ENCODE measurements at regions not wholly inside any gene's neighbourhood (a gene's known extent, or its start where the extent isn't known, plus 50 kb on each side); places are given as distances from the start of the nearest gene placed in this dataset.

DNA sequence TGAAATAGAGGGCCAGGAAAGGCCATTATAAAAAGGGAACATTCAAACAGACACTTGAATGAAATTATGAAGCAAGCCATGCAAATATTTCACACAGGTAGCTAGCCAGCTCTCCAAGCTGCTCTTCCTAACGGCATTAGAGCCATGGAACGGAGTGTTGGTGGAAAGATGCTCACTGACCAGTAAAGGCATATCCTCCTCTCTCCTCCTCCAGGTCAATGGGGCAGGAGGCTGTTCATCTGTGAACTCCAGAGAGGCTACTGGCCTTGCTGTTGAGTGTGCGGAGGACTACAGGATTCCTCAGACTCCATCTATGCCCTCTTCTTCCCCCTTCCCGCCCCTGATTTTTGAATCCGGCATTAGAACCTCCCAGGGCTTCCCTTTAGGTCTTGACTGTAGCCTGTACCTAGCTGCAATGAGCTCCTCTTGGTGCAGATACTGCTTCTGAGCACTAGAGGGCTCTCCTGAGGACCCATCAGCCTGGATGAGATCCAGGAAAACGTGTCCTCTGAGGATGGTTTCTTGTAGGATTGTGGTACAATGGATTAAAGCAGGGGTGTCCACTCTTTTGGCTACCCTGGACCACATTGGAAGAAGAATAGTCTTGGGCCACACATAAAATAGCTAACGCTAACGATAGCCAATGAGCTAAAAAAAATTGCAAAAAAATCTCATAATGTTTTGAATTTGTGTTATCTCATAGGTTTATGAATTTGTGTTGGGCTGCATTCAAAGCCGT is 162.2 kb downstream of the SREK1 start:
- H3K9me3 ChIP-seq: no peaks in the 10 kb centered on the region
- no peaks in the 10 kb centered on the region for H3K36me3 ChIP-seq (replicated peaks in 1 of 2; ENCODE audit: control insufficient read depth in 1 of 2, insufficient read depth in 2 of 2, low read length in 1 of 2)
- no peak overlapping the region for H2AFZ ChIP-seq (ENCODE audit: low read depth)
- H3K27me3 ChIP-seq (ENCODE audit: insufficient read depth): no peaks in the 10 kb centered on the region
- WGBS (ENCODE audit: low lambda C conversion rate): 28% methylated on average over 9 of the region's 9 CpGs
- H3K79me2 ChIP-seq (ENCODE audit: insufficient read depth): no peaks in the 10 kb centered on the region
- CTCF ChIA-PET: interaction anchor here (0.5 to 5.5 kb wide), 98 partner anchors 7 to 908 kb away, joined by 3 to 236 read pairs (median 4); no protein-coding TSS in a partner anchor
- H3K9me2 ChIP-seq: no peaks in the 10 kb centered on the region
- H3K27ac ChIP-seq (ENCODE audit: low read depth in 2 of 2, low read length in 1 of 2): no peak overlapping the region
- TF ChIP-seq USF1 (IDR thresholded peaks at IDR 0.05; ENCODE audit: borderline replicate concordance, low read depth) (no peak), MEF2A (IDR thresholded peaks at IDR 0.05; ENCODE audit: borderline replicate concordance, low read depth) (no peak), NFIC (IDR thresholded peaks at IDR 0.05; ENCODE audit: borderline replicate concordance) (peak; percentile 57; the same call in 1 of the 2 replicates), SMC3 (IDR thresholded peaks at IDR 0.05; ENCODE audit: low read depth, low read length) (peak; percentile 62), YY1 (IDR thresholded peaks at IDR 0.05; ENCODE audit: low read depth) (no peak), RAD21 (IDR thresholded peaks at IDR 0.05; ENCODE audit: low read length) (peak; percentile 69)
- TF ChIP-seq, protein P1, sequence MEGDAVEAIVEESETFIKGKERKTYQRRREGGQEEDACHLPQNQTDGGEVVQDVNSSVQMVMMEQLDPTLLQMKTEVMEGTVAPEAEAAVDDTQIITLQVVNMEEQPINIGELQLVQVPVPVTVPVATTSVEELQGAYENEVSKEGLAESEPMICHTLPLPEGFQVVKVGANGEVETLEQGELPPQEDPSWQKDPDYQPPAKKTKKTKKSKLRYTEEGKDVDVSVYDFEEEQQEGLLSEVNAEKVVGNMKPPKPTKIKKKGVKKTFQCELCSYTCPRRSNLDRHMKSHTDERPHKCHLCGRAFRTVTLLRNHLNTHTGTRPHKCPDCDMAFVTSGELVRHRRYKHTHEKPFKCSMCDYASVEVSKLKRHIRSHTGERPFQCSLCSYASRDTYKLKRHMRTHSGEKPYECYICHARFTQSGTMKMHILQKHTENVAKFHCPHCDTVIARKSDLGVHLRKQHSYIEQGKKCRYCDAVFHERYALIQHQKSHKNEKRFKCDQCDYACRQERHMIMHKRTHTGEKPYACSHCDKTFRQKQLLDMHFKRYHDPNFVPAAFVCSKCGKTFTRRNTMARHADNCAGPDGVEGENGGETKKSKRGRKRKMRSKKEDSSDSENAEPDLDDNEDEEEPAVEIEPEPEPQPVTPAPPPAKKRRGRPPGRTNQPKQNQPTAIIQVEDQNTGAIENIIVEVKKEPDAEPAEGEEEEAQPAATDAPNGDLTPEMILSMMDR (IDR thresholded peaks at IDR 0.05): peak; percentile 84
- no peak overlapping the region for H3K9ac ChIP-seq
- H3F3A ChIP-seq (replicated peaks; ENCODE audit: insufficient read depth): peaks cover 4% of the 10 kb centered on the region
- POLR2A ChIA-PET: no interaction called here
- DNase-seq: peak; percentile 78
- H3K4me1 ChIP-seq (ENCODE audit: control insufficient read depth in 1 of 2, insufficient read depth in 2 of 2, low read depth in 1 of 2, low read length in 1 of 2): no peaks in the 10 kb centered on the region
- peak overlapping the region in 1 of 2 experiments; percentile 44; a peak in 1 of 4 replicates for H3K4me3 ChIP-seq (ENCODE audit: low read depth in 2 of 2, low read length in 1 of 2)
- no peaks in the 10 kb centered on the region for H4K20me1 ChIP-seq (ENCODE audit: insufficient read depth)
- H3K4me2 ChIP-seq: no peak overlapping the region

DNA sequence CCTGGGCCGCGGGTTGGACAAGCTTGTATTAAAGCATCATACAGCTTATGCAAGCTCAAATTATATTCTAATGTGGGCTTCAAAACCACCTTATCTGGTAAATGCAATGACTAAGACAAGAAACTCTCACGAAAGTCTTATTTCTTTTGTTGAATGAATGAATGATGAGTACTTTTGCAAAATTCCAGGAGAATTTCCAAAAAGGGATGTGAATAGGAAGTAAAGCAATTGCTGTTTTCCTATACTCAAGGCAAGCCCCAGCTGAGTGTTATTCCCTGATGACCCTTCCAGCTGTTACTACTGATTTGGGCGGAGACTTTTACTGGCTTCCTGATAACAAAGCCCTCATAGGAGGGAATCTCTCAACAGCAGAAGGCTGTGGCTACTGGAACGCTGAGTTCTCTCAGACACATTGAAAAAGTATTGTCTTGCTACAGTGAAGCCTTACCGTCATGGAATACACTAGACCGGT is 162.8 kb downstream of the SREK1 start:
- Histone ChIP-seq H3K27ac (ENCODE audit: low read depth in 2 of 2, low read length in 1 of 2) (no peak overlapping the region), H3F3A (replicated peaks; ENCODE audit: insufficient read depth) (peaks cover 4% of the 10 kb centered on the region), H3K9me3 (no peaks in the 10 kb centered on the region), H3K4me3 (ENCODE audit: low read depth in 2 of 2, low read length in 1 of 2) (no peak overlapping the region), H3K4me2 (no peak overlapping the region), H3K9ac (no peak overlapping the region), H3K79me2 (ENCODE audit: insufficient read depth) (no peaks in the 10 kb centered on the region), H3K36me3 (replicated peaks in 1 of 2; ENCODE audit: control insufficient read depth in 1 of 2, insufficient read depth in 2 of 2, low read length in 1 of 2) (no peaks in the 10 kb centered on the region), H4K20me1 (ENCODE audit: insufficient read depth) (no peaks in the 10 kb centered on the region), H3K4me1 (ENCODE audit: control insufficient read depth in 1 of 2, insufficient read depth in 2 of 2, low read depth in 1 of 2, low read length in 1 of 2) (no peaks in the 10 kb centered on the region), H2AFZ (ENCODE audit: low read depth) (no peak overlapping the region), H3K9me2 (no peaks in the 10 kb centered on the region), H3K27me3 (ENCODE audit: insufficient read depth) (no peaks in the 10 kb centered on the region)
- no peak for TF ChIP-seq PBX3 (IDR thresholded peaks at IDR 0.05)
- TF ChIP-seq, protein P2, sequence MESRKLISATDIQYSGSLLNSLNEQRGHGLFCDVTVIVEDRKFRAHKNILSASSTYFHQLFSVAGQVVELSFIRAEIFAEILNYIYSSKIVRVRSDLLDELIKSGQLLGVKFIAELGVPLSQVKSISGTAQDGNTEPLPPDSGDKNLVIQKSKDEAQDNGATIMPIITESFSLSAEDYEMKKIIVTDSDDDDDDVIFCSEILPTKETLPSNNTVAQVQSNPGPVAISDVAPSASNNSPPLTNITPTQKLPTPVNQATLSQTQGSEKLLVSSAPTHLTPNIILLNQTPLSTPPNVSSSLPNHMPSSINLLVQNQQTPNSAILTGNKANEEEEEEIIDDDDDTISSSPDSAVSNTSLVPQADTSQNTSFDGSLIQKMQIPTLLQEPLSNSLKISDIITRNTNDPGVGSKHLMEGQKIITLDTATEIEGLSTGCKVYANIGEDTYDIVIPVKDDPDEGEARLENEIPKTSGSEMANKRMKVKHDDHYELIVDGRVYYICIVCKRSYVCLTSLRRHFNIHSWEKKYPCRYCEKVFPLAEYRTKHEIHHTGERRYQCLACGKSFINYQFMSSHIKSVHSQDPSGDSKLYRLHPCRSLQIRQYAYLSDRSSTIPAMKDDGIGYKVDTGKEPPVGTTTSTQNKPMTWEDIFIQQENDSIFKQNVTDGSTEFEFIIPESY (IDR thresholded peaks at IDR 0.05; ENCODE audit: borderline replicate concordance, low read depth): no peak
- no peak for TF ChIP-seq GABPA (IDR thresholded peaks at IDR 0.05; ENCODE audit: low read depth)
- no peak for TF ChIP-seq JUND (IDR thresholded peaks at IDR 0.05)
- TF ChIP-seq CHD2 (IDR thresholded peaks at IDR 0.05; ENCODE audit: low read length, partially characterized antibody): no peak
- TF ChIP-seq MEF2A (IDR thresholded peaks at IDR 0.05; ENCODE audit: borderline replicate concordance, low read depth): no peak
- no peak for TF ChIP-seq EZH2phosphoT487 (IDR thresholded peaks at IDR 0.05; ENCODE audit: borderline replicate concordance, low read depth)
- TF ChIP-seq, protein P3, sequence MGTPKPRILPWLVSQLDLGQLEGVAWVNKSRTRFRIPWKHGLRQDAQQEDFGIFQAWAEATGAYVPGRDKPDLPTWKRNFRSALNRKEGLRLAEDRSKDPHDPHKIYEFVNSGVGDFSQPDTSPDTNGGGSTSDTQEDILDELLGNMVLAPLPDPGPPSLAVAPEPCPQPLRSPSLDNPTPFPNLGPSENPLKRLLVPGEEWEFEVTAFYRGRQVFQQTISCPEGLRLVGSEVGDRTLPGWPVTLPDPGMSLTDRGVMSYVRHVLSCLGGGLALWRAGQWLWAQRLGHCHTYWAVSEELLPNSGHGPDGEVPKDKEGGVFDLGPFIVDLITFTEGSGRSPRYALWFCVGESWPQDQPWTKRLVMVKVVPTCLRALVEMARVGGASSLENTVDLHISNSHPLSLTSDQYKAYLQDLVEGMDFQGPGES (IDR thresholded peaks at IDR 0.05; ENCODE audit: low read depth, low read length): no peak
- ChIA-PET POLR2A (no interaction called here), CTCF (interaction anchor here (0.6 to 5.5 kb wide), 75 partner anchors 8 to 908 kb away, joined by 3 to 236 read pairs (median 4); no protein-coding TSS in a partner anchor)
- no peak for DNase-seq
- WGBS (ENCODE audit: low lambda C conversion rate): 62% methylated on average over 7 of the region's 7 CpGs
